Neural cell (in vitro differentiated cells): ENCODE measurements at regions not wholly inside any gene's neighbourhood (a gene's known extent, or its start where the extent isn't known, plus 50 kb on each side); places are given as distances from the start of the nearest gene placed in this dataset.

Experiments used
- CTCF ChIP-seq: fragments of 450-650 bp; IDR thresholded peaks from 2 replicates; pipeline ENCODE4 v1.5.1; 2014; ENCODE audit warnings: antibody characterized with exemption, mild to moderate bottlenecking, moderate library complexity; ENCODE audit not compliant: poor library complexity, severe bottlenecking
- EP300 ChIP-seq: fragments of 450-650 bp; conservative IDR thresholded peaks from 2 replicates; pipeline ENCODE4 v1.6.1; 2014; ENCODE audit warnings: antibody characterized with exemption, mild to moderate bottlenecking, moderate library complexity; ENCODE audit not compliant: poor library complexity, severe bottlenecking
- EZH2 ChIP-seq: fragments of 200-600, 300-800 bp; shearing (Covaris generic), sonication (generic); IDR thresholded peaks from 2 replicates; pipeline ENCODE4 v1.6.1; 2014; ENCODE audit warnings: antibody characterized with exemption, low read length, borderline replicate concordance, mild to moderate bottlenecking; ENCODE audit not compliant: insufficient read depth, poor library complexity, severe bottlenecking
- MXI1 ChIP-seq: fragments of 450-650 bp; conservative IDR thresholded peaks from 2 replicates; pipeline ENCODE4 v1.6.1; 2014; ENCODE audit warnings: antibody characterized with exemption, mild to moderate bottlenecking; ENCODE audit not compliant: poor library complexity, severe bottlenecking
- POLR2AphosphoS5 ChIP-seq: IDR thresholded peaks from 2 replicates; pipeline ENCODE4 v1.6.1; 2012
- RAD21 ChIP-seq: fragments of 450-650 bp; conservative IDR thresholded peaks from 2 replicates; pipeline ENCODE4 v1.6.1; 2014; ENCODE audit warnings: antibody characterized with exemption, mild to moderate bottlenecking, moderate library complexity
- REST ChIP-seq: IDR thresholded peaks from 2 replicates; pipeline ENCODE4 v1.6.1; 2012; ENCODE audit warnings: borderline replicate concordance
- SMC3 ChIP-seq: fragments of 450-650 bp; conservative IDR thresholded peaks from 2 replicates; pipeline ENCODE4 v1.6.1; 2014; ENCODE audit warnings: antibody characterized with exemption, mild to moderate bottlenecking, moderate library complexity; ENCODE audit not compliant: poor library complexity
- TAF1 ChIP-seq: IDR thresholded peaks from 2 replicates; pipeline ENCODE4 v1.6.1; 2012; ENCODE audit warnings: low read depth

GRCh38 chr13:67464154-67464553 is 234.0 kb upstream of the PCDH9 start:
- TF ChIP-seq CTCF (no peak), SMC3 (no peak), EZH2 (no peak), POLR2AphosphoS5 (no peak), RAD21 (no peak), TAF1 (no peak), REST (no peak), EP300 (no peak), MXI1 (no peak)
